Left kidney (tissue), 1 donor: ENCODE measurements at regions not wholly inside any gene's neighbourhood (a gene's known extent, or its start where the extent isn't known, plus 50 kb on each side); places are given as distances from the start of the nearest gene placed in this dataset.
"Not testable (repeated sequence)": the region's sequence is repeated elsewhere in the genome, so short reads cannot be mapped to it uniquely, and the experiment has no call there.

ENCODE experiments used
- DNase-seq: peaks from one replicate; pipeline ENCODE4 v3.0.0-alpha.2; 2013

- no peak for DNase-seq
Observed at GRCh38 chr9:27673641-27674040, 100.4 kb upstream of the C9orf72 start.

- no peak for DNase-seq
Observed at GRCh38 chr9:27675354-27675753, 102.1 kb upstream of the C9orf72 start.

- DNase-seq = no peak
Observed at GRCh38 chr9:27676827-27677226, 103.5 kb upstream of the C9orf72 start.

- no peak for DNase-seq
Observed at GRCh38 chr9:27679338-27679737, 106.1 kb upstream of the C9orf72 start.

GRCh38 chr9:27683181-27683580 lies 109.9 kb upstream of the C9orf72 start:
- no peak for DNase-seq

- no peak for DNase-seq
Observed at GRCh38 chr9:27688954-27689353, 115.7 kb upstream of the C9orf72 start.

- not testable (repeated sequence) for DNase-seq
Observed at GRCh38 chr9:27690816-27691215, 117.5 kb upstream of the C9orf72 start.

GRCh38 chr9:27699621-27700020 lies 126.3 kb upstream of the C9orf72 start:
- DNase-seq = no peak

- DNase-seq = no peak
Observed at GRCh38 chr9:27701016-27701415, 127.7 kb upstream of the C9orf72 start.

- peak; percentile 37 for DNase-seq
Observed at GRCh38 chr9:27701587-27701986, 128.3 kb upstream of the C9orf72 start.

- no peak for DNase-seq
Observed at GRCh38 chr9:27703216-27703980, 130.1 kb upstream of the C9orf72 start.

GRCh38 chr9:27711241-27711640 lies 138.0 kb upstream of the C9orf72 start:
- DNase-seq = no peak

GRCh38 chr9:27712806-27713205 lies 139.5 kb upstream of the C9orf72 start:
- DNase-seq = no peak

GRCh38 chr9:27714388-27714787 lies 141.1 kb upstream of the C9orf72 start:
- DNase-seq = no peak

- no peak for DNase-seq
Observed at GRCh38 chr9:27715651-27716050, 142.4 kb upstream of the C9orf72 start.

- no peak for DNase-seq
Observed at GRCh38 chr9:27717991-27718390, 144.7 kb upstream of the C9orf72 start.

- no peak for DNase-seq
Observed at GRCh38 chr9:27719711-27720110, 146.4 kb upstream of the C9orf72 start.

GRCh38 chr9:27722866-27723265 lies 149.6 kb upstream of the C9orf72 start:
- DNase-seq = no peak

GRCh38 chr9:27726244-27727081 lies 153.2 kb upstream of the C9orf72 start:
- DNase-seq = peak; percentile 89

- DNase-seq = no peak
Observed at GRCh38 chr9:27732494-27732893, 159.2 kb upstream of the C9orf72 start.

- DNase-seq = no peak
Observed at GRCh38 chr9:27743490-27743889, 170.2 kb upstream of the C9orf72 start.

GRCh38 chr9:27747450-27747849 lies 174.2 kb upstream of the C9orf72 start:
- no peak for DNase-seq

- no peak for DNase-seq
Observed at GRCh38 chr9:27749838-27750237, 176.6 kb upstream of the C9orf72 start.

- DNase-seq = no peak
Observed at GRCh38 chr9:27750566-27750965, 177.3 kb upstream of the C9orf72 start.
